ENCODE measurements at regions not wholly inside any gene's neighbourhood (a gene's known extent, or its start where the extent isn't known, plus 50 kb on each side); places are given as distances from the start of the nearest gene placed in this dataset.

DNA sequence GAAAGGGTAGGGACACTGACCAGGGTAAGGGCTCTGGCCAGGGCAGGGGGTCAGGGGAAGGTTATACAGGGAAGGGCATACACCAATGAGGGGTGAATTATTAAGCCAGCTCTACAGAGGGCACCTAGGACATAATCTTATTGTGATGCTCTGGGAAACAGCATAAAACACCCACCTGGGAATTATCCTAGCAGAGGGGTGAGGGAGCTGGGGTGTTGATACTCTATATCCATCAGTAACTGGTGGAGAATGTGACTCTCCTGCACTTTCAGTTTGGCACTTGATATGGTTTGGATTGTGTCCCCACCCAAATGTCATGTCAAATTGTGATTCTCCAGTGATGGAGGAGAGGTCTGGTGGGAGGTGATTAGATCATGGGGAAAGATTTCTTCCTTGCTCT is 291.2 kb downstream of the ASMT start:
- Histone ChIP-seq H4K5ac (ENCODE audit: insufficient read length, low read depth, low read length) (no peak overlapping the region), H2BK12ac (ENCODE audit: low read depth, low read length) (no peak overlapping the region), H3K79me1 (ENCODE audit: low read depth, low read length) (no peaks in the 10 kb centered on the region), H3K79me2 (ENCODE audit: control insufficient read depth in 1 of 2, insufficient read depth in 2 of 2, low read length in 2 of 2) (no peaks in the 10 kb centered on the region), H4K20me1 (replicated peaks in 1 of 2; ENCODE audit: control insufficient read depth in 1 of 2, insufficient read depth in 2 of 2, low read length in 2 of 2) (peaks cover 0 to 7% of the 10 kb centered on the region in 2 experiments), H3K9ac (replicated peaks in 1 of 4; ENCODE audit: extremely low read depth in 1 of 4, low read depth in 3 of 4, low read length in 3 of 4) (no peak overlapping the region), H3K4me3 (ENCODE audit: extremely low read depth in 1 of 4, insufficient read depth in 2 of 4, low read depth in 3 of 4, low read length in 4 of 4) (no peak overlapping the region), H3K23ac (ENCODE audit: insufficient read length) (no peak overlapping the region), H3K18ac (ENCODE audit: extremely low read depth, low read length) (no peak overlapping the region), H2BK15ac (ENCODE audit: low read length) (no peak overlapping the region), H3K4me2 (ENCODE audit: insufficient read depth in 1 of 2, low read depth in 2 of 2, low read length in 2 of 2) (no peak overlapping the region), H3K56ac (replicated peaks; ENCODE audit: insufficient read length, low read depth, low read length) (no peak overlapping the region), H3K4me1 (replicated peaks in 1 of 4; ENCODE audit: control insufficient read depth in 3 of 4, insufficient read depth in 4 of 4, low read length in 3 of 4) (peaks cover 0 to 2% (median under 1%) of the 10 kb centered on the region in 4 experiments; a peak in 2 of 7 replicates), H3K14ac (ENCODE audit: insufficient read length) (no peak overlapping the region), H2BK20ac (ENCODE audit: low read length) (no peak overlapping the region), H2AFZ (ENCODE audit: low read length) (no peak overlapping the region), H3K23me2 (ENCODE audit: low read depth, low read length) (peaks cover 9% of the 10 kb centered on the region; the same call in 1 of the 2 replicates), H3K9me3 (ENCODE audit: insufficient read depth in 2 of 2, low read depth in 1 of 2, low read length in 1 of 2) (no peaks in the 10 kb centered on the region), H2AK5ac (ENCODE audit: low read depth, low read length) (no peak overlapping the region), H3K27me3 (replicated peaks in 1 of 4; ENCODE audit: control insufficient read depth in 3 of 4, extremely low read depth in 1 of 4, insufficient read depth in 3 of 4, low read length in 3 of 4) (no peaks in the 10 kb centered on the region), H3K4ac (replicated peaks; ENCODE audit: insufficient read length, low read depth, low read length) (no peak overlapping the region), H2BK5ac (ENCODE audit: low read depth, low read length) (no peak overlapping the region), H3K36me3 (ENCODE audit: control insufficient read depth in 2 of 4, insufficient read depth in 4 of 4, low read length in 3 of 4) (peaks cover 0 to 2% (median 0%) of the 10 kb centered on the region in 4 experiments; a peak in 1 of 8 replicates), H4K91ac (replicated peaks; ENCODE audit: insufficient read length, low read length) (no peak overlapping the region), H4K8ac (ENCODE audit: extremely low read depth, insufficient read depth, low read length) (no peak overlapping the region), H3K27ac (ENCODE audit: low read depth, low read length) (no peak overlapping the region), H2BK120ac (replicated peaks; ENCODE audit: low read depth, low read length) (no peak overlapping the region)
- DNase-seq (ENCODE audit: low read depth in 1 of 2, low spot score in 2 of 2) = no peak
- POLR2A ChIA-PET (ENCODE audit: partially characterized antibody) = no interaction called here
- no peak for FAIRE-seq
- CTCF ChIA-PET (ENCODE audit: partially characterized antibody) = no interaction called here
- no peak for TF ChIP-seq EZH2 (IDR thresholded peaks at IDR 0.05; ENCODE audit: low read depth, low read length, severe bottlenecking)
- TF ChIP-seq ASH2L (IDR thresholded peaks at IDR 0.05; ENCODE audit: low read length) = no peak
- TF ChIP-seq RFX5 (IDR thresholded peaks at IDR 0.05; ENCODE audit: borderline replicate concordance, low read depth, low read length) = no peak
- TF ChIP-seq SP4 (IDR thresholded peaks at IDR 0.05; ENCODE audit: low read length) = no peak
- no peak for TF ChIP-seq BCL11A (IDR thresholded peaks at IDR 0.05; ENCODE audit: low read depth in 2 of 2, low read length in 2 of 2)

Data from H1 (cell line).